SK-N-SH treated with all-trans-retinoic acid at 6 μM for 48 hours (cell line): ENCODE measurements at regions not wholly inside any gene's neighbourhood (a gene's known extent, or its start where the extent isn't known, plus 50 kb on each side); places are given as distances from the start of the nearest gene placed in this dataset.

ENCODE experiments used
- CREB5 ChIP-seq: fragments of 250-450 bp; sonication (Bioruptor Pico); IDR thresholded peaks from 2 replicates; pipeline ENCODE4 v1.5.1; 2020; ENCODE audit warnings: low read depth, mild to moderate bottlenecking, moderate library complexity
- CSDC2 ChIP-seq: fragments of 250-450 bp; sonication (Bioruptor Pico); IDR thresholded peaks from 2 replicates; pipeline ENCODE4 v1.5.0; 2020; ENCODE audit warnings: mild to moderate bottlenecking, moderate library complexity
- CSRNP3 ChIP-seq: fragments of 250-450 bp; sonication (Bioruptor Pico); IDR thresholded peaks from 2 replicates; pipeline ENCODE4 v1.5.1; 2021; ENCODE audit warnings: mild to moderate bottlenecking, moderate library complexity
- GLIS3 ChIP-seq: fragments of 250-450 bp; sonication (Bioruptor Pico); IDR thresholded peaks from 2 replicates; pipeline ENCODE4 v1.5.0; 2020; ENCODE audit warnings: mild to moderate bottlenecking, moderate library complexity
- OSR1 ChIP-seq: fragments of 250-450 bp; sonication (Bioruptor Pico); IDR thresholded peaks from 2 replicates; pipeline ENCODE4 v1.8.0; 2022; ENCODE audit warnings: moderate library complexity, mild to moderate bottlenecking, inconsistent platforms
- PATZ1 ChIP-seq: fragments of 250-450 bp; sonication (Bioruptor Pico); IDR thresholded peaks from 2 replicates; pipeline ENCODE4 v1.8.0; 2020; ENCODE audit warnings: mild to moderate bottlenecking, moderate library complexity, borderline replicate concordance
- POU6F1 ChIP-seq: fragments of 250-450 bp; sonication (Bioruptor Pico); IDR thresholded peaks from 2 replicates; pipeline ENCODE4 v1.8.0; 2021; ENCODE audit warnings: low read depth, mild to moderate bottlenecking, moderate library complexity, borderline replicate concordance
- PPARA ChIP-seq: fragments of 250-450 bp; sonication (Bioruptor Pico); IDR thresholded peaks from 2 replicates; pipeline ENCODE4 v1.5.0; 2020; ENCODE audit warnings: mild to moderate bottlenecking, borderline replicate concordance
- RARB ChIP-seq: fragments of 250-450 bp; sonication (Bioruptor Pico); IDR thresholded peaks from 2 replicates; pipeline ENCODE4 v1.8.0; 2021; ENCODE audit warnings: mild to moderate bottlenecking, moderate library complexity
- TCF4 ChIP-seq: fragments of 250-450 bp; sonication (Bioruptor Pico); IDR thresholded peaks from 2 replicates; pipeline ENCODE4 v1.8.0; 2021; ENCODE audit warnings: mild to moderate bottlenecking, moderate library complexity, borderline replicate concordance
- ZNF565 ChIP-seq: fragments of 450-650 bp; formaldehyde crosslinking; conservative IDR thresholded peaks from 2 replicates; pipeline ENCODE4 v1.5.0; 2020; ENCODE audit warnings: low read depth, mild to moderate bottlenecking, moderate library complexity

- TF ChIP-seq CSRNP3 (CRISPR knock-in tag) (no peak), ZNF565 (no peak), RARB (CRISPR knock-in tag) (no peak), GLIS3 (CRISPR knock-in tag) (no peak), OSR1 (no peak), CREB5 (CRISPR knock-in tag) (no peak), TCF4 (CRISPR knock-in tag) (no peak), PPARA (CRISPR knock-in tag) (no peak), POU6F1 (CRISPR knock-in tag) (no peak), CSDC2 (CRISPR knock-in tag) (no peak), PATZ1 (no peak)
Observed at GRCh38 chr6:169902070-169902469, 150.6 kb downstream of the ERMARD start.
